ENCODE measurements at regions not wholly inside any gene's neighbourhood (a gene's known extent, or its start where the extent isn't known, plus 50 kb on each side); places are given as distances from the start of the nearest gene placed in this dataset.

GRCh38 chr2:149733936-149734685 lies 146.5 kb upstream of the MMADHC start:
- no peaks in the 10 kb centered on the region for H3K36me3 ChIP-seq
- H3K4me3 ChIP-seq (ENCODE audit: low read depth, low read length) = no peak overlapping the region
- H3K27me3 ChIP-seq = no peaks in the 10 kb centered on the region
- peak; percentile 12 for DNase-seq
- no peaks in the 10 kb centered on the region for H3K9me3 ChIP-seq
- peaks cover 3% of the 10 kb centered on the region for H3K4me1 ChIP-seq
- TF ChIP-seq CTCF (IDR thresholded peaks at IDR 0.05; ENCODE audit: low read depth, low read length) = no peak

GRCh38 chr2:149732730-149733290 lies 145.2 kb upstream of the MMADHC start:
- H3K27me3 ChIP-seq = no peaks in the 10 kb centered on the region
- no peak for DNase-seq
- H3K4me1 ChIP-seq = peaks cover 3% of the 10 kb centered on the region
- no peaks in the 10 kb centered on the region for H3K9me3 ChIP-seq
- H3K36me3 ChIP-seq = no peaks in the 10 kb centered on the region
- TF ChIP-seq CTCF (IDR thresholded peaks at IDR 0.05; ENCODE audit: low read depth, low read length) = no peak
- H3K4me3 ChIP-seq (ENCODE audit: low read depth, low read length) = no peak overlapping the region

- peak; percentile 11 for DNase-seq
- H3K27me3 ChIP-seq = no peaks in the 10 kb centered on the region
- H3K36me3 ChIP-seq = no peaks in the 10 kb centered on the region
- H3K4me1 ChIP-seq = peaks cover 3% of the 10 kb centered on the region
- no peaks in the 10 kb centered on the region for H3K9me3 ChIP-seq
- no peak for TF ChIP-seq CTCF (IDR thresholded peaks at IDR 0.05; ENCODE audit: low read depth, low read length)
- H3K4me3 ChIP-seq (ENCODE audit: low read depth, low read length) = no peak overlapping the region
These were observed 144.6 kb upstream of the MMADHC start for GRCh38 chr2:149732001-149732685.

GRCh38 chr2:149731079-149731478 lies 143.5 kb upstream of the MMADHC start:
- no peak for DNase-seq
- H3K4me3 ChIP-seq (ENCODE audit: low read depth, low read length) = no peak overlapping the region
- H3K36me3 ChIP-seq = no peaks in the 10 kb centered on the region
- peaks cover 3% of the 10 kb centered on the region for H3K4me1 ChIP-seq
- no peak for TF ChIP-seq CTCF (IDR thresholded peaks at IDR 0.05; ENCODE audit: low read depth, low read length)
- H3K27me3 ChIP-seq = no peaks in the 10 kb centered on the region
- H3K9me3 ChIP-seq = no peaks in the 10 kb centered on the region

GRCh38 chr2:149729586-149729985 lies 142.0 kb upstream of the MMADHC start:
- Histone ChIP-seq H3K4me1 (peaks cover 3% of the 10 kb centered on the region), H3K4me3 (ENCODE audit: low read depth, low read length) (no peak overlapping the region), H3K27me3 (no peaks in the 10 kb centered on the region), H3K9me3 (no peaks in the 10 kb centered on the region), H3K36me3 (no peaks in the 10 kb centered on the region)
- TF ChIP-seq CTCF (IDR thresholded peaks at IDR 0.05; ENCODE audit: low read depth, low read length) = no peak
- DNase-seq = no peak

GRCh38 chr2:149727927-149728326 lies 140.4 kb upstream of the MMADHC start:
- Histone ChIP-seq H3K4me3 (ENCODE audit: low read depth, low read length) (no peak overlapping the region), H3K27me3 (no peaks in the 10 kb centered on the region), H3K36me3 (no peaks in the 10 kb centered on the region), H3K9me3 (no peaks in the 10 kb centered on the region), H3K4me1 (peaks cover 3% of the 10 kb centered on the region)
- DNase-seq = no peak
- no peak for TF ChIP-seq CTCF (IDR thresholded peaks at IDR 0.05; ENCODE audit: low read depth, low read length)

All from BE2C (cell line).